ENCODE measurements at regions not wholly inside any gene's neighbourhood (a gene's known extent, or its start where the extent isn't known, plus 50 kb on each side); places are given as distances from the start of the nearest gene placed in this dataset.

GRCh38 chr4:136763919-136764318 lies 768.4 kb downstream of the PCDH18 start (continued):
- TF ChIP-seq, protein P1, sequence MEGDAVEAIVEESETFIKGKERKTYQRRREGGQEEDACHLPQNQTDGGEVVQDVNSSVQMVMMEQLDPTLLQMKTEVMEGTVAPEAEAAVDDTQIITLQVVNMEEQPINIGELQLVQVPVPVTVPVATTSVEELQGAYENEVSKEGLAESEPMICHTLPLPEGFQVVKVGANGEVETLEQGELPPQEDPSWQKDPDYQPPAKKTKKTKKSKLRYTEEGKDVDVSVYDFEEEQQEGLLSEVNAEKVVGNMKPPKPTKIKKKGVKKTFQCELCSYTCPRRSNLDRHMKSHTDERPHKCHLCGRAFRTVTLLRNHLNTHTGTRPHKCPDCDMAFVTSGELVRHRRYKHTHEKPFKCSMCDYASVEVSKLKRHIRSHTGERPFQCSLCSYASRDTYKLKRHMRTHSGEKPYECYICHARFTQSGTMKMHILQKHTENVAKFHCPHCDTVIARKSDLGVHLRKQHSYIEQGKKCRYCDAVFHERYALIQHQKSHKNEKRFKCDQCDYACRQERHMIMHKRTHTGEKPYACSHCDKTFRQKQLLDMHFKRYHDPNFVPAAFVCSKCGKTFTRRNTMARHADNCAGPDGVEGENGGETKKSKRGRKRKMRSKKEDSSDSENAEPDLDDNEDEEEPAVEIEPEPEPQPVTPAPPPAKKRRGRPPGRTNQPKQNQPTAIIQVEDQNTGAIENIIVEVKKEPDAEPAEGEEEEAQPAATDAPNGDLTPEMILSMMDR (IDR thresholded peaks at IDR 0.05 in 2 of 3, conservative IDR thresholded peaks at IDR 0.05 in 1 of 3; ENCODE audit: borderline replicate concordance in 1 of 3, insufficient read depth in 1 of 3, low read depth in 2 of 3, low read length in 2 of 3), result no peak
- TF ChIP-seq FOSL1 (IDR thresholded peaks at IDR 0.05; ENCODE audit: low read depth) (no peak), EZH2 (IDR thresholded peaks at IDR 0.05) (no peak), ZNF274 (IDR thresholded peaks at IDR 0.05; ENCODE audit: low read depth, low read length) (no peak), ZFX (IDR thresholded peaks at IDR 0.05) (no peak), ELF1 (IDR thresholded peaks at IDR 0.05; ENCODE audit: borderline replicate concordance, low read depth) (no peak), CEBPB (IDR thresholded peaks at IDR 0.05; ENCODE audit: low read depth) (no peak)

GRCh38 chr4:136755531-136755916 lies 776.8 kb downstream of the PCDH18 start:
- ATAC-seq (no peak), DNase-seq (ENCODE audit: low read depth, low spot score) (no peak)
- intact Hi-C loops (cut with micrococcal nuclease), result no loop called here
- H3K27ac ChIP-seq (ENCODE audit: low read depth, low read length), result no peak overlapping the region
- H3K9me3 ChIP-seq (ENCODE audit: control insufficient read depth in 1 of 2, insufficient read depth in 1 of 2, low read depth in 1 of 2, low read length in 2 of 2), result no peaks in the 10 kb centered on the region
- no peaks in the 10 kb centered on the region for H4K20me1 ChIP-seq (ENCODE audit: insufficient read depth)
- no peak overlapping the region for H3K9ac ChIP-seq (ENCODE audit: low read length)
- no peaks in the 10 kb centered on the region for H3K79me2 ChIP-seq (ENCODE audit: insufficient read depth, low read length)
- TF ChIP-seq POLR2AphosphoS5 (IDR thresholded peaks at IDR 0.05; ENCODE audit: low read depth, low read length) (no peak), SRF (IDR thresholded peaks at IDR 0.05; ENCODE audit: low read depth) (no peak), CBX3 (IDR thresholded peaks at IDR 0.05; ENCODE audit: low read depth) (no peak), SIN3A (IDR thresholded peaks at IDR 0.05; ENCODE audit: low read depth) (no peak), POLR2A (IDR thresholded peaks at IDR 0.05; ENCODE audit: borderline replicate concordance, extremely low read depth, insufficient read depth, insufficient read length) (no peak), ZFX (IDR thresholded peaks at IDR 0.05) (no peak), YY1 (IDR thresholded peaks at IDR 0.05; ENCODE audit: extremely low read depth, insufficient replicate concordance, low read depth, low read length) (no peak), REST (IDR thresholded peaks at IDR 0.05; ENCODE audit: low read depth) (no peak), FOSL1 (IDR thresholded peaks at IDR 0.05; ENCODE audit: low read depth) (no peak)
- TF ChIP-seq, protein P2, sequence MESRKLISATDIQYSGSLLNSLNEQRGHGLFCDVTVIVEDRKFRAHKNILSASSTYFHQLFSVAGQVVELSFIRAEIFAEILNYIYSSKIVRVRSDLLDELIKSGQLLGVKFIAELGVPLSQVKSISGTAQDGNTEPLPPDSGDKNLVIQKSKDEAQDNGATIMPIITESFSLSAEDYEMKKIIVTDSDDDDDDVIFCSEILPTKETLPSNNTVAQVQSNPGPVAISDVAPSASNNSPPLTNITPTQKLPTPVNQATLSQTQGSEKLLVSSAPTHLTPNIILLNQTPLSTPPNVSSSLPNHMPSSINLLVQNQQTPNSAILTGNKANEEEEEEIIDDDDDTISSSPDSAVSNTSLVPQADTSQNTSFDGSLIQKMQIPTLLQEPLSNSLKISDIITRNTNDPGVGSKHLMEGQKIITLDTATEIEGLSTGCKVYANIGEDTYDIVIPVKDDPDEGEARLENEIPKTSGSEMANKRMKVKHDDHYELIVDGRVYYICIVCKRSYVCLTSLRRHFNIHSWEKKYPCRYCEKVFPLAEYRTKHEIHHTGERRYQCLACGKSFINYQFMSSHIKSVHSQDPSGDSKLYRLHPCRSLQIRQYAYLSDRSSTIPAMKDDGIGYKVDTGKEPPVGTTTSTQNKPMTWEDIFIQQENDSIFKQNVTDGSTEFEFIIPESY (IDR thresholded peaks at IDR 0.05; ENCODE audit: extremely low read depth, insufficient replicate concordance, low read length), result no peak
- no peaks in the 10 kb centered on the region for H3K36me3 ChIP-seq (ENCODE audit: control insufficient read depth in 1 of 2, insufficient read depth in 2 of 2, low read length in 2 of 2)
- H2AFZ ChIP-seq (ENCODE audit: low read depth, low read length, poor library complexity, severe bottlenecking), result no peak overlapping the region
- H3K4me1 ChIP-seq (ENCODE audit: control insufficient read depth in 1 of 2, insufficient read depth in 2 of 2, low read length in 2 of 2), result no peaks in the 10 kb centered on the region
- no peaks in the 10 kb centered on the region for H3K27me3 ChIP-seq (ENCODE audit: insufficient read depth, low read length)
- ChIA-PET RAD21 (ENCODE audit: low non-redundant PET in 1 of 2, low total read pairs in 2 of 2, uncharacterized antibody in 2 of 2, unreplicated experiment in 2 of 2) (no interaction called here), POLR2A (no interaction called here), CTCF (no interaction called here)
- no peak overlapping the region for H3K4me2 ChIP-seq (ENCODE audit: low read length)
- H3K9me2 ChIP-seq (ENCODE audit: insufficient read depth), result no peaks in the 10 kb centered on the region
- no peak overlapping the region for H3K4me3 ChIP-seq (replicated peaks in 1 of 2; ENCODE audit: low read depth in 1 of 2, low read length in 2 of 2)
- BruUV-seq (replicated peaks), result no TSS peak

Measured in HCT116 (cell line).